Right hindlimb (tissue), 1 donor: ENCODE measurements at regions not wholly inside any gene's neighbourhood (a gene's known extent, or its start where the extent isn't known, plus 50 kb on each side); places are given as distances from the start of the nearest gene placed in this dataset.

Experiments used
- DNase-seq: peaks from one replicate; pipeline ENCODE4 v3.0.0-alpha.2; 2018

DNA sequence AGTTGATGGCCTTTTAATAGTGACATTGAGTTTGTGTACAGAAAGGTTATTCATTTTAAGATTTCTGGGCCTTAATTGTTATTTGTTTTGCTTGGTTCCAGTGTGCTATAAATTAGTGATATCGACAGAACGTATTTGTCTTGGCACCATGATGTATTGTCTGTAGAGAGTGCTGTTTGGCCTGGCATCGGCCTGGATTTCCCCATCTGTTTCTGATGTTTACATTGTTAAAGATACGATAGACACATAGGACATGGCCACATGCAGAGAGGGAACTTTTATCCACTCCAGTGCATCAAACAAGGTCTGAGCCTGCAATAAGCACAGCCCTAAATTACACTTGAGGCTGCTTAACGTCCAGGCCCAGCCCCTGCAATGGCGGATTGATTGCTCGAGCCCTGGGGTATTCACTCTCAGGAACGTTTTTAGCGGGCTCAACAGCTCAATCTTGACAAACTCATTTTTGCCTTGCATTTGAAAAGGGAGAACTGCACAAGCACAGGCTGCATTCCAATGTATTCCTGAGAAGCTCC, 144.7 kb downstream of the SLC4A3 start:
- no peak for DNase-seq

DNA sequence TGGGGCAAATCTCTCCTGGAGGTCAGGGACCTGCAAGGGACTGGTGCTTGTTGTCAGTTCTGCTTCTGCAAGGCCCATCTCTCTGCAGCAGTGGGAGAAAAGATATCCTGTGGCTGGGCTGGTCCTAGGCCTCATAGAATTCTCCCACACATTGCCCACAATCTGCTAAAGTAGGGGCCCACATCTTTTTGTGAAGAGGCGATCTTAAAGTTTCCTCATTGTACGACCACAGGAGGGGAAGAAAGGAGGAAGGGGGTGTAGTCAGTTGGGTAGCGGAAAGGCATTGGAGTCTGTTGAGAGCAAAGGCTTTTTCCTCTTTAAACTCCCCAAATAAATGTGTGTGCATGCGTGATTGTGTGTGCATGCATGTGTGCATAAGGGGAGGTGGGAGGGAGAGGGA, 145.3 kb downstream of the SLC4A3 start:
- DNase-seq = no peak

DNA sequence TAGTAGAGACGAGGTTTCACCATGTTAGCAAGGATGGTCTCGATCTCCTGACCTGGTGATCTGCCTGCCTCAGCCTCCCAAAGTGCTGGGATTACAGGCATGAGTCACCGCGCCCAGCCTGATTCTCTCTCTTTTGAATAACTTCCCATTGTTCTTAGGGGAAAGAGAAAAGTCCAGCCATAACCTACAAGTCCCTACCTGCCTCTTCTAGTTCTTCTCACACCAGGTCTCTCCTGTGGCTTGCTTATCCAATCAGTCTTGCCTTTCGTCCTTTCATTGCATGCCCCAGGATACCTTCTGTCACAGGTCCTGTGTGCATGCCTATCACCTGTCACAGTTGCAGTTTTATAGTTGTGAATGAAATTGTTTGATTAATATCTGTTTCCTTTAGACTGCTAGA, 148.1 kb downstream of the SLC4A3 start:
- DNase-seq = no peak

DNA sequence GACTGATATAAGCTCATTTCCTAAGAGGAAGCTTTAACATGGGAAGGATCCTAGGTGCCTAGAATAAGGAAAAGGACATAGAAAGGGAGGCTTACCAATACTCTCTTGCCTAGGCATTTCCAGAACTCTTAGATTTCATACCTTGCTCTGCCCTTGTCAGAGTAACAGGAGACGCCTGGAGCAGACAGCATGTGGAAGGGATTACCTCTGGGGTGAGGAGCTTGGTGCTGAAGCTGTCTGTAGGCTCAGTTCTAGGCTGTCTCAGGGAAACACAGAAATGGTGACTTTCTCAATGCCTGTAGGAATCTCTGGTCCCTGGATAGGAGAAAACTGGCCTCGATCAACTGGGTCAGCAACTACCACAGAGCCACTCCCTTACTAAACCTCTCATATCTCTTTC, 150.0 kb downstream of the SLC4A3 start:
- no peak for DNase-seq

DNA sequence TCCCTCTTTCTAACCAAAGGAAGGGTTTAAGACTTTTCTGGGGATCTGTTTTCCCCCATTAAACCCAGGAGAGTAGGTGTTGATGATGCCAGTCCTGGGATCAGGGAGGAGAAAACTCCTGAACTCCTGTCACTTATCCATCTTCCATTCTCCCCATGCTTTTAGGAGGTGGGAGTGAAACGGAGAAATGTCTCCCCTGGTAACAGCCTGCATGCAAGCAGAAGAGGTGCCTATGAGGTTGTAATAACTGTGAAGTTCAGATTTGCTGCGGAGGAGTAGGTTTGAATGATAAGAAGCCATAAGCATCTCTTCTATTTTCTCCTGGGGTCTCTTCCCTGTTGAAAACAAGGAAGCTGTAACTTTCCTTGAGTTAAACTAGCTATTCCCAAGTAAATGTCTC, 150.8 kb downstream of the SLC4A3 start:
- no peak for DNase-seq

DNA sequence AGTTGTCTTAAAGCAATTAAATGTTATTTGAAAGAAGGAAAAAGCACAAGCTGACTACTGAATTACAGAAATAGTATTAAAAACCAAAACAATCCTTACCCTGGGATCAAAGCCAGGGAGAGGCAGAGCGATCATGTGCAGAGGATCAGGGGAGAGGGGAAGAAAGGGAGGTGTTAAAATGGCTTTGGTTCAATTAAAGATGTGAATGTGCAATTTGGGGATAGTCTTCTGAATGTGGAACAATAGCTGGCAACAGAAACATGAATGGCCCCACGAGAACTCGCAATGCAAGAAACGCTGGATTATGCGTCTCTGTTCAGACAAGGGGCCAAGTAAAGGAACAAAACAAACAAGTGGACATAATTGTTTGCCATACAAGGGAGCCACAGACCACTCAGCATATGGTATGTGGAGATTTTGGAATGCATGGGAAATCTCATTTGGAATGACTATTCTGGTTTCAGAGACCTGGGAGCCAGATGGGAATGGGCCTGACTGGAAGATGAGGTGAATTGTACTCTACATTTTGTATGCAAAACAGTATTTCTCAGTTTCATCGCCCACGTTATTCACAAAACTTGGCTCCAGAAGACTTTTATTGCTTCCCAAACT, 155.4 kb downstream of the SLC4A3 start:
- peak; percentile 76 for DNase-seq

DNA sequence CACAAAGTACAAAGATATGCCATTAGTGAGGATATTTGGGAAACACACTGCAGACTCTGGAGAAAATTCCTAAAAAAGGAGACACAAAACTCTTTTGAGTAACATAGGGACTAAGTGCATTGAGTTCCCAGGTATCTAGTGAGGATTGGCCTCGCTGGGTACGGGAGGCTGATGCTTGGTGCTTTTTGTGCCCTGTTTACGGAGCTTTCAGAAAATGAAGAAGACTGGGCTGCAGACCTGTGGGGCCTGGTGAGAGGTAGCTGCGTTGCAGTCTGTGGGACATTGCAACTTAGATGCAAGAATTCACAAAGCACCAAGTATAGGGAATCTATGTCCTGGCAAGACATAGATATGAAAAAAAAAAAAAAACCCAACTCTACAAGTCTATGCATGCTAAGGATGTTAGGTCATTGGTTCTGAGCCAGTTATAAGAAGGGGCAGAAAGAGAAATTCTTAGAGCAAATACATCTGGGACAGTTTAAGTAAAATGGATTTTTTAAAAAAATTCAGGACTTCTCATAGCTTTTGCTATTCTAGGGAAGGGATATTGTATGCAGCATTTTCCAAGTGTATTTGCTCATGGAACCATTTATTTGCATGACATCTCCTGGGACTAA, 156.0 kb downstream of the SLC4A3 start:
- DNase-seq = peak; percentile 33

DNA sequence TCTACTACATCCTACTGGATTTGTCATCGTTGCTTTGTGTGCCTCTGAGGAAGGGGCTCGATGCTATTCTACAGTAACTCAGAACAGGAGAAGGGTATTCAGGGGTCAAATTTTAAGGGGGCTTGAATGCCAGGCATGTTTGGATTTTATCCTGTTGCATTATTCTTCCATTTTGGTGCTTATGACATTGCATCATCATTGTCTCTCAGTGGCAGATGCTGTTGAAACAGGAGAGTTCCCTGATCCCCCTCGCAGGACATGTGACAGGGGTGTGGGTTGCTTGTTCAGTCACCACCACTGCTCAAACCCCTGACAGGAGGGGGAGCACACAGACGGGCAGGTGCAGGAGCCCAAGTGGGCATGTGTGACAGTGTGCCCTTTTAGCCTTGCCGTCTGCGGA, 156.7 kb downstream of the SLC4A3 start:
- peak; percentile 22 for DNase-seq

DNA sequence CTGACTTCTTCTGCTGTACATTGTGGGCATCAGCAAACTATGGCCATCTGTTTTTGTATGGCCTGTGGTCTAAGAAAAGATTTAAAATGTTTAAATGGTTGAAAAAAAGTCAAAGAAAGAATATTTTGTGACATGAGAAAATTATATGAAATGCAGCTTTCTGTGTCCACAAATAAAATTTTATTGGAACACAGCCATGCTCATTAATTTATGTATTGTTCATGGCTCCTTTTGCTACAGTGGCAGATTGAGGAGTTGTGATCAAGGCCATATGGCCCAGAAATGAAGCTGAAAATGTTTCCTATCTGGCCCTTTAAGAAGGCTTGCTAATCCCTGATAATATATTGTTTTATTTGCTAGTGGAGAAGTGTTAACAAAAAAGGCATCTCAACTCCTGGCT, 162.0 kb downstream of the SLC4A3 start:
- no peak for DNase-seq

DNA sequence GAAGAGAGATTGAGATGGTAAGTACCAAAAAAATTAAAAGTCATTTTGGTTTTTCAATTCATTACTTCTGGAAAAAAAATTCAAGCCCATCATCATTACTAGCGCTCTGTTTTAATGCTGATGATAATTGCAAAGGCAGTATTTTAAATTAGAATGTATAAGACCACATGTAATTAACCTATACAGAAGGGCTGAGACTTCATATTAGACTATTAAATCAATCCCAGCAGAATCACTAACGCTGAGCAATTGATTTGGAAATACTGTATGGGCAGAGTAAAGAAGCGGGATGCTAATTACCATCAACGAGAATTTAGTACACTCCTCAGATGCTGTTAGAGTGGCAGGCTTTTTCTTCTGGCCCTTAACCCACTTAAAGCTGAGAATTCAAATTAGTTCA, 165.0 kb downstream of the SLC4A3 start:
- no peak for DNase-seq

DNA sequence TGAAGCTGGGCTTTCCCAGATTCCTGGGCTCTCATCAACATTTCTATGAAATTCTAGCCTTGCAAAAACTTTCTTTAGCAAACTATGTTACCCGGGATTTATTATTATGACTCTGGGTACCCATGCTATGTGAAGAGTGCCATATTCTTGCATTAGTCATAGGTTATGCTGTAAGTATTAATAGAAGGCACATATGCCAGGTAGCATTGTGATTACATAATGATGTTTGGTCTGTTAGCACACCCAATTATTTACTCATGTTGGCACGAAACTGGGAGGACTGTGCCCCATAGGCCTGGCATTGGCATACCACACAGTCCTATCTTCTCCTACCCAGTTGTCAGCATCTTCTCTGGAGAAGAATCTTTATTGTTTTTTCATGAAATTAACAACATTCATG, 171.0 kb downstream of the SLC4A3 start:
- no peak for DNase-seq

DNA sequence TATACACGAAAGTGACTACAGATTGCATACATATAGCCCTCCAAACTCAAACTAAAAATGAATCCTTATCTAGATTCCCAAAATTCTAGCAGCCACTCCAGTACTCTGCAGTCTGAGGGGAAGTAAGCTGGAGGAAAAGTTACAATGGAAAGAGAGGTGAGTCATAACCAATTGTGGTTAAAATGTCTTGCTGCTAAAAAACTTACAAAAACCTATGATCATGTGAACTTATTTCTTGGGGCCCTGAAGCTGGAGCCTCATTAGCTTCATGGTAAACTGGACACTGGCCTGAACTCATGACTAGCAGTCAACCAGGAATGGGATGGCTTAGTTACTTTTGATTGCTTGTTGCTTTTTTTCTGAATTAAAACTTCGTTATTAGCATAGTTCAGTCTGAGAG, 175.9 kb downstream of the SLC4A3 start:
- no peak for DNase-seq

DNA sequence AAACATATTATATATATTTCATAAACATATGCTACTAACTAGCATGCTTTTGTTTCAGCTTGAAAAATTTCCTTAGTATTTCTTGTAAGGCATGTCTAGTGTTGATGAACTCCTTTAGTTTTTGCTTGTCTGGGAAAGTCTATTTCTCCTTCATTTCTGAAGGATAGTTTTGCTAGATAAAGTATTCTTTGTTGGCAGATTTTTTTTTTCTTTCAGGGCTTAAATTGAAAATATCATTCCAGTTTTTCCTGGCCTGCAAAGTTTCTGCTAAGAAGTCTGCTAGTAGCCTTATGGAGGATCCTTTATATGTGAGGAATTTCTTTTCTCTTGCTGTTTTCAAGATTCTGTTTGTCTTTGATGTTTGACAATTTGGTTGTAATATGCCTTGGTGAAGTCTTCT, 183.5 kb downstream of the SLC4A3 start:
- DNase-seq = no peak

DNA sequence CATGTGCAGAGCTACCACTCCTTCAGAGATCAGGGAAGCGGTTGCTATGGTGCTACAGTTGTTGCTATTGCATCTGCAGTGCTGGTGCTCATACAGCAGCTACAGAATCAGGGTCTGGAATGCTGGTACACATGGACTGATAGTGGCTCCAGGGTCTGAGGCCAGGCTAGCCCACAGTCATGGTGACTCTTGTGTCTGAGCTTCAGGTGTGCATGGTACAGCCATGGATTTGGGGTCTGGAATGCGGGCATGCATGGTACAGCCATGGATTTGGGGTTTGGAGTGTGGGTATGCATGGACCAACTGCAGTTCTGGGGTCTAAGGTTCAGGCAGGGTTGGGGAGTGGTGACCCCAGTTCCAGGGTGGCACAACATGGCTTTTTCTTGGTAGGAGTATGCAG, 185.2 kb downstream of the SLC4A3 start:
- DNase-seq = no peak

DNA sequence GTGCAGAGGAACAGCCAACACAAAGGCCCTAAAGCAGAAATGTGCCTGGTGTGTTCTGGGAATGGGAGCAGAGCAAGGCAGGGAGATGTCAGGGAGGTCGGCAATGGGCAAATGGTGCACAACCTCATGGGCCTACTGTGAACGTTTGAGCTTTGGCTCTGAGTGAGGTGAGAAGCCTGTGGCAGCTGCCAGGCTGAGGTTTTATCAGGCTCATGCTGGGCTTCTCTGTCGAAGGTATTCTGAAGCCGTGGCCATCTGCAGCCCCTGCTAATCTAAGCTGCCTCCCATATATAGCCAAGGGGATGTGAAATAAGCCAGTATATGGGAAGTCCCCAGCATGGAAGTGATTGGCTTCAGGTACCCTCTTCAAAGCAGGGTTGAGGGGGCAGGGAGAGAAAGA, 193.3 kb downstream of the SLC4A3 start:
- no peak for DNase-seq

DNA sequence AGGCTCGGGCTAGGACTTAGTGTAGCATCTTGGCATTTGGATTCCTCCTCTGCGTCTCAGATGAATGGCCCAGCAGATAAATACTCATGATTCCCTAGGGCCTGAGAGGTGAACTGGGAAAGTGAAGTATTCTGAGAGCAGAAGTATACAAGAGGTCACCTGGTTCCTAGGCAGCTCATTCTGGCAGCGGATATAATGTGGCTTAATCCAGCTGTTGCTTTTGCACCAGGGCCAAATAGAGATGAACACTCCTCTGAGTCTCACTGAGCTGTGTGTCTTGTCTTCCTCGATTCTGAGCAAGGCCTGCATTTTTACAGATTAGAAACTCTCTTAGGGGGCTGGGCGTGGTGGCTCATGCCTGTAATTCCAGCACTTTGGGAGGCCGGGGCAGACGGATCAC, 196.1 kb downstream of the SLC4A3 start:
- DNase-seq = peak; percentile 54

DNA sequence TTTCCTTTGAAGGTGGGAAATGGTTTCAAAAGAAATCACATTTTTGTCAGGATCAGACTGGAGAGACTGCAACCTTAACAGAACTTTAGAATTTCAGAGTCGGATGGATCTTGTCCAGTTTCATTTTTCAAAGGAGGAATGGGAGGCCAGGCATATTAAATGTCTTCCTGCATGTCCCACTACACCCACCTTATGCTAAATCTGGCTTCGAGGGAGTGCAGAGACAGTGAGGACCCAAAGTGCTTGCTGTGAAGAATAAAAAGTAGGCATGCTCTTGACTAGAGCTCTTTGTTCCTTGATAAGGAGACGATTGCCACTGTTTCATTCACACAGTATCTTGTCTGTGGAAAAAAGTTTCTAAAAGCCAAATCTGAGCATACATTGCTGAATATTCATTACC, 197.6 kb downstream of the SLC4A3 start:
- DNase-seq = no peak

DNA sequence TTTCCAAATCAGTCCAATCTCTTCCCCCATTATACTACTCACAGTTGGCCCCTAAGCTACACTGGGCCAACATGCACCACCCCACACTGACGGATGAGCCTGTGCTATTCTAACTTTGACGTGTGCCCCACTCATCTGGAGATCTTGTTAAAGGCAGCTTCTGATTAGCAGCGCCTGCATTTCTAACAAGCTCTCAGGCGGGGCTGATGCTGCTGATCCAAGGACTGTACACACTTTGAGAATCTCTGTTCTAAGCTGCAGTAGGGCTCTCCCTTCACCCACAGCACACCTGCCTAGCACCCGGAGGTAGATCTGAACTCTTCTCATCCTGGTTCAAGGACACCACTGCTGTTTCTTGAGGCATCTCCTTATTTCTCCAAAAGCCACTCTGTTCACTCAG, 200.7 kb downstream of the SLC4A3 start:
- no peak for DNase-seq

DNA sequence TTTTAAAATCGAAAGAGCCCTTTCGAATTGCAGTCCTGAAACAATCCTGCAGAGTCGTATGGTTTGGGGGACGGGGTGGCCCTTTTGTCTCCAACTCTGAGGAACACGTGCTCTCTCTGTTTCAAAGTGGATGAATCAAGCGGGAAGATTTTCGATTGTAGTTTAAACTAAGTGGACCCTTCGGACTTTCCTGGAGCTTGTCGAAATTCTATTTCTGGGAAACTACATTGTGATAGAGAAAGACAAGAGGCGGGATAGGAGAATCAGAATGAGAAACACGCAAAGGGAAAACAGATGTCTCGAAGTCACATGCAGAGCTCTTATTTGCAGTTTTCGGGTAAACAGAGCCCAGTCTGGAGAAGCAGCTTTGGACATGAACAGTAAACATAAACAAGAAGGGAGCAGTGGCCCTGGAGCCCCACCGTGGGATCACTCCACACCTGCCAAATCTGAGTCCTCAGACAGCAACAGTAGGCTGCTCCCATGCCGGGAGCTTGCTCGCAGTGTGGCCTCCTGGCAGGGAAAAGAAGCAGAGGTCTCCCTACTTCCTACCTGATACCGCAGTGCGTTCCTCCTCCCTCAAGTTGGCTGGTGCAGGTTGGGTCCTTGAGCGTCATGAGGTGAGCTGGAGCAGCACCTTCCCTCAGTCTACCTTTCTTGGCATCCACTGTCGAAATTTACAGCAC, 202.4 kb downstream of the SLC4A3 start:
- peak; percentile 36 for DNase-seq

DNA sequence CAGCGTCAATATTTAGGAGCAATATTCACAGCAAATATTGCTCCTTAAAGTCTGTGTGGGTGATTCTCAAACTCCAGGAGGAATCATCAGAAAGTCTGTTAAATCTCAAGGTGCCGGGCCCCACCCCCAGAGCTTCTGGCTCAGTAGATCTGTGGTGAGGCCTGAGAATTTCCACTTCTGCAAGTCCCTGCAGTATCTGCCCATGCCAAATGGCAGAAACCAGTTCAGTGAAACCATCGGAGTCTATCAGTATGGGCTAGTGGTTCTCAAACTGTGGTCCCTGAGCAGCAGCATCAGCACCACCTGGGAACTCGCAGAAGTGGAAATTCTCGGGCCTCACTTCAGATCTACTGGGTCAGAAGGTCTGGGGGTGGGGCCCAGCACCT, 202.9 kb downstream of the SLC4A3 start:
- no peak for DNase-seq

DNA sequence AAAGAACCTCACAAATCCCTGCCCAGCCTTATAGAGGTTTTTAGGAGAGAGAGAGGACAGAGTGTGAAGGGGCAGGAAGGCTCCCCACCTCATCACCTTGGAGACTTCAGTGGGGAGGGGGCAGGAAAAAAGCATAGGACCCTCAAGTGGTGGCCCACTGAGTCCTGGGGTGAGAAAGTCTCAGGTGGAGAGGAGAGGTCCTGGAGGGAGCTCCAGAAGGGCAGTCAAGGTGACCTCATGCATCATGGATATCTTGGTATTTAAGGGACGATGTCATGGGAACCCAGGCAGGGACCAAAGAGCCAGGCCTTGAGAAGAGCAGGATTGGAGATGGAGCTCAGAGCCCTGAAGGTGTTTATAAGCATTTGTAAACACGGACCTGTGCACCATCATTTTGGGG, 204.5 kb downstream of the SLC4A3 start:
- DNase-seq = no peak

DNA sequence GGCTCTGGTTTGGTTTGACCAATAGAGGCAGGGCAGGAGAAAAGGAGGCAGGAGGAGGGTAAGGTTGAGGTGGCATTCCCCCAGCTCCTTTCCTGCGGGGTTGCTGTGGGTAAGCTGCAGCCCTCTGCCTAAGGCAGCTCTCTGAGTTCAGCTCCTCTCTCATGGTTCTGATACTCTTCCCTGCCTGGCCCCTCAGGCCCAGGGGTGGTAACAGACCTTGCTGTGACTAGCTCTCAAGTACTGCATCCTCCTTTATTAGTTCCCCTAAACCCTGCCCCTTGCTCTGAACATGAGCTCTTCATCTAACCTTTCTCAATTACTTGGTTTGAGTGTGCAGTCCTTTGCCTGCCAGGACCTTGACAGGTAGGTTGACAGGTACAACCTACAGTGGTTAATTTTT, 205.5 kb downstream of the SLC4A3 start:
- no peak for DNase-seq

DNA sequence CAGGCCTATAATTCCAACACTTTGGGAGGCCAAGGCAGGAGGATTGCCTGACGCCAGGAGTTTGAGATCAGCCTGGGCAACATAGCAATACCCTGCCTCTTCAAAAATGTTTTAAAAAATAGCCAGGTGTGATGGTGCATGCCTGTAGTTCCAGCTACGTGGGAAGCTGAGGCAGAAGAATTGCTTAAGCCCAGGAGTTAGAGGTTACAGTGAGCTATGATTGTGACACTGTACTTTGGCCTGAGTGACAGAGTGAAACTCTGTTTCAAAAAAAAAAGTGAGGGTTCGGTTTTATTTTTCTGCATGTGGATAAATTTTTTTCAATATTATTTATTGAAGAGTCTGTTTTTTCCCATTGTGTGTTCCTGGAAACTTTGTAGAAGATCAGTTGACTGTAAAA, 208.1 kb downstream of the SLC4A3 start:
- DNase-seq = no peak

DNA sequence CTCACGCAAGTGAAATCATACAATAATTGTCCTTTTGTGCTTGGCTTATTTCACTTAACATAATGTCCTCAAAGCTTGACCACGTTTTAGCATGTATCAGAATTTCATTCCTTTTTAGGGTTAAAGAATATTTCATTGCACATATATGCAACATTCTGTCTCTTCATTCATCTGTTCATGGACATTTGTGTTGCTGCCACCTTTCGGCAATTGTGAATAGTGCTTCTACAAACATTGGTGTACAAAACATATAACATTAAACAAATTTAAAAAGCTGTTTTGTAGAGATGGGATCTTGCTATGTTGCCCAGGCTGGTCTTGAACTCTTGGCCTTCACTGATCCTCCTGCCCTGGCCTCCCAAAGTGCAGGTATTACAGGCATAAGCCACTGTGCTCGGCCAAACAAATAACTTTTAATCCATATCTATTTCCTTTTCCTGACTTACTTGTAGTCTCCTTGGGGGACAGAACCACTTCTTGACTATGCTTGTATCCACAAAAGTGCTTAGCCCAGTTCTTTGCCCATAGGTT, 209.3 kb downstream of the SLC4A3 start:
- DNase-seq = no peak
